ENCODE measurements at regions not wholly inside any gene's neighbourhood (a gene's known extent, or its start where the extent isn't known, plus 50 kb on each side); places are given as distances from the start of the nearest gene placed in this dataset.

DNA sequence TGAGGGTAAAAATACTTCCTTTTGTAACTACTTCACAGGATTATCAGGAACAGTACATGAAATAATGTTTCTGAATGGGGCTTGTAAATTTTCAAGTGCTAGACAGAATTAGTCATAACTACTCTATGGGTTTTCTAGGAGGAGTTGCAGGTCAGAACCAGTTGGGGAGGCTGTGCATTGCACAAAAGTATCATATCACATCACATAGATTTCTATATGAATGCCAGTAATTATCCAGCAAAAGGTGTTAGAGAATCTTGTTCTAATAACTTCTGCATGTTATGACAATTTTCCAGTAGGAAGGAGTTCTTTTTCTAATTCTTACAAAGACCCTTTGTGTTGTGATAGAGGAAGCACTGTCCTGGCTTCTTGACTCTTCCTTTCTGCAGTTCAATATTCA is 551.6 kb downstream of the COL12A1 start:
- DNase-seq (ENCODE audit: low read depth), result no peak
- no peak overlapping the region for H3K4me3 ChIP-seq (ENCODE audit: control insufficient read depth, low read depth, low read length)
- TF ChIP-seq, protein P1, sequence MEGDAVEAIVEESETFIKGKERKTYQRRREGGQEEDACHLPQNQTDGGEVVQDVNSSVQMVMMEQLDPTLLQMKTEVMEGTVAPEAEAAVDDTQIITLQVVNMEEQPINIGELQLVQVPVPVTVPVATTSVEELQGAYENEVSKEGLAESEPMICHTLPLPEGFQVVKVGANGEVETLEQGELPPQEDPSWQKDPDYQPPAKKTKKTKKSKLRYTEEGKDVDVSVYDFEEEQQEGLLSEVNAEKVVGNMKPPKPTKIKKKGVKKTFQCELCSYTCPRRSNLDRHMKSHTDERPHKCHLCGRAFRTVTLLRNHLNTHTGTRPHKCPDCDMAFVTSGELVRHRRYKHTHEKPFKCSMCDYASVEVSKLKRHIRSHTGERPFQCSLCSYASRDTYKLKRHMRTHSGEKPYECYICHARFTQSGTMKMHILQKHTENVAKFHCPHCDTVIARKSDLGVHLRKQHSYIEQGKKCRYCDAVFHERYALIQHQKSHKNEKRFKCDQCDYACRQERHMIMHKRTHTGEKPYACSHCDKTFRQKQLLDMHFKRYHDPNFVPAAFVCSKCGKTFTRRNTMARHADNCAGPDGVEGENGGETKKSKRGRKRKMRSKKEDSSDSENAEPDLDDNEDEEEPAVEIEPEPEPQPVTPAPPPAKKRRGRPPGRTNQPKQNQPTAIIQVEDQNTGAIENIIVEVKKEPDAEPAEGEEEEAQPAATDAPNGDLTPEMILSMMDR (conservative IDR thresholded peaks at IDR 0.05; ENCODE audit: control insufficient read depth, insufficient read depth, low read depth, low read length), result no peak

DNA sequence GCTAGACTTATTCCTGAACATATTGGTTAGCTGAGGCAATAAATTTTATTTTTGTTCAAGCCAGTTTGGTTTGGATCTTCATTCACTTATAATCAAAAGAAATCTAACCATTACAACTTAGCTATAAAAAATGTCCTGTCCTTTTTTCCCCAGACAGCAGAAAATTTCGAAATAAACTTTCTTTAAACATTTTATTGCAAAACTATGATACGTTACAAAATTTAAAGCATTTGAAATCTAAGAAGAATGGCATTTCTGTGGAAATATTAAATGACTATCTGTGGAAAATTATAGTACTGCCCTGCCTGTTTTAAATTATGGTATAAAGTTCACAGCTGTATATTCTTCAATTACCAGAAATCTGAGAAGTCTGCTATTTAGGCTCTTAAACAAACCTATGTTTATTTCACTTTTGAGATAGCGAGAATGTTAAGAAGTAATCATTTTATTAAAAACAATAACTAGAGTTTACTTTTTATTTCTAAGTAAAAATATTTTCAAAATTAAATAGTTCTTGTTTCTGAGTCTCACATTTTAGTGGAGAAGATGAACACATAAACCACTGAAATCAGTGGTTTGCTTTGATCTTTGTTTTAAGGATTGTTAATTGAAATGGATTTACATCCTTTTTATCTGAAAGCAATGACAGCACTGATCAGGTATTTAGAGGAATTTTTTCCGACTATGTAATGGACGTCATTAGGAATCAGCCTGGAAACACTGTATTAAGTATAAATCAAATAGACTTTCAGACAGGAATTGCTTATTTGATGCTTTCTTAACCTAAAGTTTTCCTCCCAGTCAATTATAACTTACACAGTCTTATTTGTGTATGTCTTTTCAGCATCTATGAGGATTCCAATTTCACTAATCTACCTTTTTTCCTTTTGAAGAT is 553.7 kb downstream of the COL12A1 start:
- TF ChIP-seq, protein P1 (conservative IDR thresholded peaks at IDR 0.05; ENCODE audit: control insufficient read depth, insufficient read depth, low read depth, low read length), result no peak
- peak; percentile 22 for DNase-seq (ENCODE audit: low read depth)
- no peak overlapping the region for H3K4me3 ChIP-seq (ENCODE audit: control insufficient read depth, low read depth, low read length)

DNA sequence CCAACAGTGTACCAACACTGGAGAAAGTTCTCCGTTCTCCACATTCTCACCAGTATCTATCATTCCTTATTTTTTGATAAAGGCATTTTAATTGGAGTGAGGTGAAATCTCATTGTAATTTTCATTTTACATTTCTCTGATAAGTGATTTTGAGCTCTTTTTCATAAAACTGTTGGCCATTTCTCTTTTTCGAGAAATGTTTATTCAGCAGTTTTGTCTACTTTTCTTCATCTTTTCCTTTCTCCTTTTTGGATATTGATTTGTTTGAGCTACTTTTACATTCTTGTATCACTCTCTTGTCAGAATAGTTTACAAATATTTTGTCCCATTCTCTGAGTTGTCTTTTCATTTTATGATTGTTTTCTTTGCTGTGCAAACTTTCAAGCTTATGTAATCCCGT is 555.2 kb downstream of the COL12A1 start:
- H3K4me3 ChIP-seq (ENCODE audit: control insufficient read depth, low read depth, low read length), result no peak overlapping the region
- TF ChIP-seq, protein P1 (conservative IDR thresholded peaks at IDR 0.05; ENCODE audit: control insufficient read depth, insufficient read depth, low read depth, low read length), result no peak
- no peak for DNase-seq (ENCODE audit: low read depth)

DNA sequence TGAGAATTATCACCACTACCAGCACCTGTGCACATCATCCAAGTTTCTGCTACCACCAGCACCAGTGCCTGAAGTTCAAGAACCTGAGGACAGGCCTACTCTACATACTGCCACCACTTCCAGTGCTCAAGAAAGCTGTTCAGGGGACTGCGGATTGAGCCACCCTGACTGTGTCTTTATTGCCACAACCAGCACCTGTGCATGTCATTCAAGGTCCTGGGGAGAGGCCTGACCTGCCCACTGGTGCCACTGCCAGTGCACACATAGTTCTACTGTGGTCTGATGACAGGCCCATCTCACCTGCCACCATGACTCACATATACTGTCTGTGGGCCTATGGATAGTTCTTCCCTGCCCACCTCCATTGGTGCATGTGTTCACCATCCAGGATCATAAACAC is 559.4 kb downstream of the COL12A1 start:
- DNase-seq (ENCODE audit: low read depth), result no peak
- no peak overlapping the region for H3K4me3 ChIP-seq (ENCODE audit: control insufficient read depth, low read depth, low read length)
- TF ChIP-seq, protein P1 (conservative IDR thresholded peaks at IDR 0.05; ENCODE audit: control insufficient read depth, insufficient read depth, low read depth, low read length), result no peak

DNA sequence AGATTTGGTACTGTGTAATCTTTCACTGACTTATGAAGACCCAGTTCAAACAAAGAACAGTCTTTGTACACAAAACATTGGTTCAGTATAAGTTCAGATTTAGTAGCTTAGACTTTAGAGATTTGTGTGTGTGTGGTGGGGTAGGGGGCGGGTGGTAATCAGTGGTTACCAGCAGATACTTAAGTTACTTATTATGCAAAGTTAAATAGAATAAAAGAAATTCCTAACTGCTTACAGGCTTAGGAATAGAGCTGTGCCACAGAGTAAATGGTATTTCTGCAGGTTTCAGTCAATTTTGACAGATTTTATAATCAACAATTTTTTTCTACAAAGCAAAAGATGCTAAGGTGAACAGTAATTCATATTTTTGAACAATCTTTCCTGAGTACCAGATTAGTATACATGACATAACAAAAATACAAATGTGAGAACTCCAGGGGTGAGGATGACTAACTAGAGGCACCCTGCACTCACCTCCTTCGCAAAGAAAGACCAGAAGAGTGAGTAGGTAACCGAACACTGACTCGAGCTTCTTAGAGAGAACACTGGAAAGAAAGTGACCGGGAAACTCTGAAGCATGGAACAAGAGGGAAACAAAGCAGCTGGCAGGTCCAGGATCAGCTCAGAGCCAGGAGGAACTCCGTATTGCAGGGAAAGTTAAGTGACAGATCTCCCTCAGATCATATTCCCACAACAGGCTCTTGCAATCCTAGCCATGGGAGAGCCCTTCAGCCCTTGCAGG is 560.6 kb downstream of the COL12A1 start:
- DNase-seq (ENCODE audit: low read depth), result no peak
- TF ChIP-seq, protein P1 (conservative IDR thresholded peaks at IDR 0.05; ENCODE audit: control insufficient read depth, insufficient read depth, low read depth, low read length), result no peak
- H3K4me3 ChIP-seq (ENCODE audit: control insufficient read depth, low read depth, low read length), result no peak overlapping the region

DNA sequence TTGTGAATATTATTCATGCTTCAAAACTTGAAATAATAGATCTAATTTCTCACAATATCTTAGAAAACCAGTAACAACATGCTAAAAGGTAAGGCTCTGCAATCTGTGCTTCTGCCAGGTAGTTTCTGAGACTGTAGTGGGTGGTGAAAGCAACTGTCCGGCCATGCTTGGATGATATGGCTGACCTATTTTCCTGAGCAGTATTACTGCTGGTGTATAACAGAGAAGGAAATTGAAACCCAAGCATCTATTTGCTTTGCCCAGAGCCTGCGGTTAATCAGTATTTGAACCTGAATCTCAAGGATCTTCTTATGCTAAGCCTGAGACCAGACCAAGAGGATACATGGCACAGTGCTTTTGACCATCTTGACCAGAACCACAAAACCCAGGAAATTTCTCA is 563.8 kb downstream of the COL12A1 start:
- no peak overlapping the region for H3K4me3 ChIP-seq (ENCODE audit: control insufficient read depth, low read depth, low read length)
- TF ChIP-seq, protein P1 (conservative IDR thresholded peaks at IDR 0.05; ENCODE audit: control insufficient read depth, insufficient read depth, low read depth, low read length), result no peak
- no peak for DNase-seq (ENCODE audit: low read depth)

Data from fibroblast of mammary gland (primary cell).